HL-60 (cell line): ENCODE measurements at regions not wholly inside any gene's neighbourhood (a gene's known extent, or its start where the extent isn't known, plus 50 kb on each side); places are given as distances from the start of the nearest gene placed in this dataset.

Experiments used
- POLR2AphosphoS5 ChIP-seq: IDR thresholded peaks from 2 replicates; pipeline ENCODE4 v1.6.1; 2012; ENCODE audit warnings: low read depth
- TF ChIP-seq, protein P1 (sequence below): IDR thresholded peaks from one replicate; pipeline ENCODE4 v1.5.1; 2011; ENCODE audit warnings: low read length, control low read depth, inconsistent platforms; ENCODE audit not compliant: insufficient read depth

DNA sequence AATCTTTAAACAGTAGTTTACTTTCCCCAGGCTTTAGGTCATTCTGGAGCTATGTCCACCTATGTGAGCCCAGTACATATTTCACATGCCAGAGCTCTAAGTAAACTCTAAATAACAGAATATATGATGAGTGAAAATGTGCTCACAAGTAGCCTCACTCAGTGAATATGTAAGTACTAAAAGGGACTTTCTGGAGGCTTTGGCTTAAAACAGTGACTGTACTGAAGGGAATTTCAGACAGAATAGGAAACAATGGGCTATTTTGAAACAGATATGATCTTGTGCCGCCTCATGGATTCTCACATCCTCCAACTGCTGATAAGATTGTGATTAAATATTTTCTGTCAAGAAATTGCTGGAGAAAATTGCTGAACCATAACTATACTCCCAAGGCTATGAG is 747.9 kb downstream of the SOCS6 start:
- TF ChIP-seq, protein P1, sequence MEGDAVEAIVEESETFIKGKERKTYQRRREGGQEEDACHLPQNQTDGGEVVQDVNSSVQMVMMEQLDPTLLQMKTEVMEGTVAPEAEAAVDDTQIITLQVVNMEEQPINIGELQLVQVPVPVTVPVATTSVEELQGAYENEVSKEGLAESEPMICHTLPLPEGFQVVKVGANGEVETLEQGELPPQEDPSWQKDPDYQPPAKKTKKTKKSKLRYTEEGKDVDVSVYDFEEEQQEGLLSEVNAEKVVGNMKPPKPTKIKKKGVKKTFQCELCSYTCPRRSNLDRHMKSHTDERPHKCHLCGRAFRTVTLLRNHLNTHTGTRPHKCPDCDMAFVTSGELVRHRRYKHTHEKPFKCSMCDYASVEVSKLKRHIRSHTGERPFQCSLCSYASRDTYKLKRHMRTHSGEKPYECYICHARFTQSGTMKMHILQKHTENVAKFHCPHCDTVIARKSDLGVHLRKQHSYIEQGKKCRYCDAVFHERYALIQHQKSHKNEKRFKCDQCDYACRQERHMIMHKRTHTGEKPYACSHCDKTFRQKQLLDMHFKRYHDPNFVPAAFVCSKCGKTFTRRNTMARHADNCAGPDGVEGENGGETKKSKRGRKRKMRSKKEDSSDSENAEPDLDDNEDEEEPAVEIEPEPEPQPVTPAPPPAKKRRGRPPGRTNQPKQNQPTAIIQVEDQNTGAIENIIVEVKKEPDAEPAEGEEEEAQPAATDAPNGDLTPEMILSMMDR: no peak
- TF ChIP-seq POLR2AphosphoS5: no peak
